H7 (cell line): ENCODE measurements at regions not wholly inside any gene's neighbourhood (a gene's known extent, or its start where the extent isn't known, plus 50 kb on each side); places are given as distances from the start of the nearest gene placed in this dataset.

Experiments
- DNase-seq: peaks from one replicate; pipeline ENCODE4 v3.0.0; 2012
- H3K27me3 ChIP-seq: 2 replicates; pipeline ENCODE4 v1.6.0; 2011; ENCODE audit warnings: mild to moderate bottlenecking, low read length; ENCODE audit not compliant: control insufficient read depth, insufficient read depth
- H3K36me3 ChIP-seq: replicated peaks from 2 replicates; pipeline ENCODE4 v1.5.1; 2011; ENCODE audit warnings: low read length; ENCODE audit not compliant: control insufficient read depth, insufficient read depth
- H3K4me3 ChIP-seq: 2 replicates; pipeline ENCODE4 v1.5.1; 2011; ENCODE audit warnings: low read depth, mild to moderate bottlenecking, control low read depth, low read length, moderate library complexity; ENCODE audit not compliant: insufficient read depth

GRCh38 chr17:71224824-71225575 is 895.8 kb upstream of the SOX9 start:
- DNase-seq = no peak
- no peaks in the 10 kb centered on the region for H3K36me3 ChIP-seq
- no peak overlapping the region for H3K4me3 ChIP-seq
- no peaks in the 10 kb centered on the region for H3K27me3 ChIP-seq

GRCh38 chr17:71227841-71228240 is 893.0 kb upstream of the SOX9 start:
- Histone ChIP-seq H3K27me3 (no peaks in the 10 kb centered on the region), H3K36me3 (no peaks in the 10 kb centered on the region), H3K4me3 (no peak overlapping the region)
- no peak for DNase-seq

- Histone ChIP-seq H3K36me3 (no peaks in the 10 kb centered on the region), H3K4me3 (no peak overlapping the region), H3K27me3 (no peaks in the 10 kb centered on the region)
- DNase-seq = no peak
Observed at GRCh38 chr17:71229070-71229469, 891.8 kb upstream of the SOX9 start.

- H3K36me3 ChIP-seq = no peaks in the 10 kb centered on the region; the same call in 1 of the 2 replicates
- DNase-seq = no peak
Observed at GRCh38 chr17:71232801-71233559, 887.8 kb upstream of the SOX9 start.

GRCh38 chr17:71234349-71234748 is 886.5 kb upstream of the SOX9 start:
- no peaks in the 10 kb centered on the region for H3K27me3 ChIP-seq

More at GRCh38 chr17:71232801-71233559, 887.8 kb upstream of the SOX9 start:
- Histone ChIP-seq H3K27me3 (no peaks in the 10 kb centered on the region), H3K4me3 (no peak overlapping the region)

GRCh38 chr17:71237903-71238538 is 882.8 kb upstream of the SOX9 start:
- no peak for DNase-seq
- H3K36me3 ChIP-seq = no peaks in the 10 kb centered on the region; the same call in 1 of the 2 replicates
- H3K4me3 ChIP-seq = no peak overlapping the region
- no peaks in the 10 kb centered on the region for H3K27me3 ChIP-seq

More at GRCh38 chr17:71234349-71234748, 886.5 kb upstream of the SOX9 start:
- Histone ChIP-seq H3K36me3 (no peaks in the 10 kb centered on the region; the same call in 1 of the 2 replicates), H3K4me3 (no peak overlapping the region)
- DNase-seq = no peak

GRCh38 chr17:71247441-71248015 is 873.3 kb upstream of the SOX9 start:
- H3K27me3 ChIP-seq = no peaks in the 10 kb centered on the region
- H3K4me3 ChIP-seq = no peak overlapping the region
- no peak for DNase-seq
- no peaks in the 10 kb centered on the region for H3K36me3 ChIP-seq

- no peaks in the 10 kb centered on the region for H3K27me3 ChIP-seq
- H3K4me3 ChIP-seq = no peak overlapping the region
- no peaks in the 10 kb centered on the region for H3K36me3 ChIP-seq
- DNase-seq = no peak
Observed at GRCh38 chr17:71251276-71251675, 869.5 kb upstream of the SOX9 start.

- no peak for DNase-seq
- Histone ChIP-seq H3K27me3 (no peaks in the 10 kb centered on the region), H3K36me3 (no peaks in the 10 kb centered on the region), H3K4me3 (no peak overlapping the region)
Observed at GRCh38 chr17:71251951-71252350, 868.9 kb upstream of the SOX9 start.

GRCh38 chr17:71252436-71252835 is 868.4 kb upstream of the SOX9 start:
- H3K4me3 ChIP-seq = no peak overlapping the region
- H3K27me3 ChIP-seq = no peaks in the 10 kb centered on the region
- no peak for DNase-seq
- H3K36me3 ChIP-seq = no peaks in the 10 kb centered on the region

- Histone ChIP-seq H3K4me3 (no peak overlapping the region), H3K36me3 (no peaks in the 10 kb centered on the region), H3K27me3 (no peaks in the 10 kb centered on the region)
- no peak for DNase-seq
Observed at GRCh38 chr17:71257096-71257495, 863.7 kb upstream of the SOX9 start.

- no peak for DNase-seq
- no peak overlapping the region for H3K4me3 ChIP-seq
- no peaks in the 10 kb centered on the region for H3K36me3 ChIP-seq
- H3K27me3 ChIP-seq = no peaks in the 10 kb centered on the region
Observed at GRCh38 chr17:71260366-71260940, 860.4 kb upstream of the SOX9 start.

- H3K4me3 ChIP-seq = no peak overlapping the region
- no peak for DNase-seq
- H3K36me3 ChIP-seq = no peaks in the 10 kb centered on the region
- H3K27me3 ChIP-seq = no peaks in the 10 kb centered on the region
Observed at GRCh38 chr17:71262586-71262985, 858.2 kb upstream of the SOX9 start.

- DNase-seq = no peak
- H3K27me3 ChIP-seq = no peaks in the 10 kb centered on the region
- H3K36me3 ChIP-seq = no peaks in the 10 kb centered on the region
- H3K4me3 ChIP-seq = no peak overlapping the region
Observed at GRCh38 chr17:71267668-71268067, 853.2 kb upstream of the SOX9 start.
